ENCODE measurements at regions not wholly inside any gene's neighbourhood (a gene's known extent, or its start where the extent isn't known, plus 50 kb on each side); places are given as distances from the start of the nearest gene placed in this dataset.
A peak's percentile ranks its signal among the peaks of the same experiment; 100 is the strongest.
"Not testable (repeated sequence)": the region's sequence is repeated elsewhere in the genome, so short reads cannot be mapped to it uniquely, and the experiment has no call there.

GRCh38 chr4:49147596-49147995 is 161.5 kb downstream of the CWH43 start:
- FAIRE-seq; H3K4me1 ChIP-seq (ENCODE audit: control insufficient read depth in 3 of 3, insufficient read depth in 2 of 3, low read depth in 1 of 3, low read length in 2 of 3); H3K27ac ChIP-seq (ENCODE audit: low read depth in 1 of 3, low read length in 2 of 3); H3K36me3 ChIP-seq (ENCODE audit: control insufficient read depth in 3 of 3, insufficient read depth in 2 of 3, low read depth in 1 of 3, low read length in 3 of 3); H3K27me3 ChIP-seq (ENCODE audit: control insufficient read depth in 3 of 3, insufficient read depth in 3 of 3, low read length in 3 of 3); H3K4me3 ChIP-seq (ENCODE audit: low read depth in 1 of 3, low read length in 3 of 3): not testable (repeated sequence)
- DNase-seq, result peak in 1 of 2 donors; percentile 55
- 47 to 58% (median 56%) methylated on average over 6 of the region's 6 CpGs for WGBS, 3 donors
- H3K9me3 ChIP-seq (ENCODE audit: control insufficient read depth in 2 of 2, insufficient read depth in 1 of 2, low read depth in 1 of 2, low read length in 1 of 2), result peaks cover 0 to 27% of the 10 kb centered on the region in 2 donors

- FAIRE-seq; H3K27ac ChIP-seq (ENCODE audit: low read depth in 1 of 3, low read length in 2 of 3); H3K27me3 ChIP-seq (ENCODE audit: control insufficient read depth in 3 of 3, insufficient read depth in 3 of 3, low read length in 3 of 3); H3K4me1 ChIP-seq (ENCODE audit: control insufficient read depth in 3 of 3, insufficient read depth in 2 of 3, low read depth in 1 of 3, low read length in 2 of 3); H3K36me3 ChIP-seq (ENCODE audit: control insufficient read depth in 3 of 3, insufficient read depth in 2 of 3, low read depth in 1 of 3, low read length in 3 of 3); H3K4me3 ChIP-seq (ENCODE audit: low read depth in 1 of 3, low read length in 3 of 3): not testable (repeated sequence)
- peaks cover 0 to 35% of the 10 kb centered on the region in 2 donors for H3K9me3 ChIP-seq (ENCODE audit: control insufficient read depth in 2 of 2, insufficient read depth in 1 of 2, low read depth in 1 of 2, low read length in 1 of 2)
- 68 to 70% (median 69%) methylated on average over 21 of the region's 21 CpGs for WGBS, 3 donors
- peak; percentile 81 to 96 for DNase-seq
Observed at GRCh38 chr4:49149006-49149975, 163.2 kb downstream of the CWH43 start.

- not testable (repeated sequence) for H3K4me3 ChIP-seq (ENCODE audit: low read depth in 1 of 3, low read length in 3 of 3); H3K27me3 ChIP-seq (ENCODE audit: control insufficient read depth in 3 of 3, insufficient read depth in 3 of 3, low read length in 3 of 3); H3K27ac ChIP-seq (ENCODE audit: low read depth in 1 of 3, low read length in 2 of 3); H3K4me1 ChIP-seq (ENCODE audit: control insufficient read depth in 3 of 3, insufficient read depth in 2 of 3, low read depth in 1 of 3, low read length in 2 of 3); FAIRE-seq; H3K36me3 ChIP-seq (ENCODE audit: control insufficient read depth in 3 of 3, insufficient read depth in 2 of 3, low read depth in 1 of 3, low read length in 3 of 3)
- peak in 1 of 2 donors; percentile 26 for DNase-seq
- peaks cover 0 to 38% of the 10 kb centered on the region in 2 donors for H3K9me3 ChIP-seq (ENCODE audit: control insufficient read depth in 2 of 2, insufficient read depth in 1 of 2, low read depth in 1 of 2, low read length in 1 of 2)
- 50 to 54% (median 54%) methylated on average over 10 of the region's 10 CpGs for WGBS, 3 donors
Observed at GRCh38 chr4:49150351-49151083, 164.4 kb downstream of the CWH43 start.

GRCh38 chr4:49153011-49153410 is 166.9 kb downstream of the CWH43 start:
- H3K4me3 ChIP-seq (ENCODE audit: low read depth in 1 of 3, low read length in 3 of 3); H3K27ac ChIP-seq (ENCODE audit: low read depth in 1 of 3, low read length in 2 of 3); FAIRE-seq; H3K27me3 ChIP-seq (ENCODE audit: control insufficient read depth in 3 of 3, insufficient read depth in 3 of 3, low read length in 3 of 3); H3K4me1 ChIP-seq (ENCODE audit: control insufficient read depth in 3 of 3, insufficient read depth in 2 of 3, low read depth in 1 of 3, low read length in 2 of 3); H3K36me3 ChIP-seq (ENCODE audit: control insufficient read depth in 3 of 3, insufficient read depth in 2 of 3, low read depth in 1 of 3, low read length in 3 of 3); DNase-seq: not testable (repeated sequence)
- H3K9me3 ChIP-seq (ENCODE audit: control insufficient read depth in 2 of 2, insufficient read depth in 1 of 2, low read depth in 1 of 2, low read length in 1 of 2), result peaks cover 0 to 31% of the 10 kb centered on the region in 2 donors
- WGBS, 3 donors, result 77 to 86% (median 85%) methylated on average over 11 of the region's 11 CpGs

- H3K9me3 ChIP-seq (ENCODE audit: control insufficient read depth in 2 of 2, insufficient read depth in 1 of 2, low read depth in 1 of 2, low read length in 1 of 2), result peaks cover 0 to 24% of the 10 kb centered on the region in 2 donors
- H3K27me3 ChIP-seq (ENCODE audit: control insufficient read depth in 3 of 3, insufficient read depth in 3 of 3, low read length in 3 of 3); H3K36me3 ChIP-seq (ENCODE audit: control insufficient read depth in 3 of 3, insufficient read depth in 2 of 3, low read depth in 1 of 3, low read length in 3 of 3); H3K27ac ChIP-seq (ENCODE audit: low read depth in 1 of 3, low read length in 2 of 3); H3K4me3 ChIP-seq (ENCODE audit: low read depth in 1 of 3, low read length in 3 of 3); H3K4me1 ChIP-seq (ENCODE audit: control insufficient read depth in 3 of 3, insufficient read depth in 2 of 3, low read depth in 1 of 3, low read length in 2 of 3); FAIRE-seq: not testable (repeated sequence)
- 62 to 64% (median 63%) methylated on average over 11 of the region's 11 CpGs for WGBS, 3 donors
- peak; percentile 75 to 90 for DNase-seq
Observed at GRCh38 chr4:49154308-49155103, 168.4 kb downstream of the CWH43 start.

GRCh38 chr4:49155270-49155669 is 169.2 kb downstream of the CWH43 start:
- FAIRE-seq; H3K4me1 ChIP-seq (ENCODE audit: control insufficient read depth in 3 of 3, insufficient read depth in 2 of 3, low read depth in 1 of 3, low read length in 2 of 3); H3K4me3 ChIP-seq (ENCODE audit: low read depth in 1 of 3, low read length in 3 of 3); H3K27me3 ChIP-seq (ENCODE audit: control insufficient read depth in 3 of 3, insufficient read depth in 3 of 3, low read length in 3 of 3); H3K36me3 ChIP-seq (ENCODE audit: control insufficient read depth in 3 of 3, insufficient read depth in 2 of 3, low read depth in 1 of 3, low read length in 3 of 3); H3K27ac ChIP-seq (ENCODE audit: low read depth in 1 of 3, low read length in 2 of 3): not testable (repeated sequence)
- 72 to 79% (median 78%) methylated on average over 7 of the region's 7 CpGs for WGBS, 3 donors
- H3K9me3 ChIP-seq (ENCODE audit: control insufficient read depth in 2 of 2, insufficient read depth in 1 of 2, low read depth in 1 of 2, low read length in 1 of 2), result peaks cover 0 to 18% of the 10 kb centered on the region in 2 donors
- peak in 1 of 2 donors; percentile 3 for DNase-seq

- peaks cover 0 to 15% of the 10 kb centered on the region in 2 donors for H3K9me3 ChIP-seq (ENCODE audit: control insufficient read depth in 2 of 2, insufficient read depth in 1 of 2, low read depth in 1 of 2, low read length in 1 of 2)
- not testable (repeated sequence) for H3K4me3 ChIP-seq (ENCODE audit: low read depth in 1 of 3, low read length in 3 of 3); H3K4me1 ChIP-seq (ENCODE audit: control insufficient read depth in 3 of 3, insufficient read depth in 2 of 3, low read depth in 1 of 3, low read length in 2 of 3); H3K36me3 ChIP-seq (ENCODE audit: control insufficient read depth in 3 of 3, insufficient read depth in 2 of 3, low read depth in 1 of 3, low read length in 3 of 3); FAIRE-seq; H3K27ac ChIP-seq (ENCODE audit: low read depth in 1 of 3, low read length in 2 of 3); H3K27me3 ChIP-seq (ENCODE audit: control insufficient read depth in 3 of 3, insufficient read depth in 3 of 3, low read length in 3 of 3)
- peak in 1 of 2 donors; percentile 1 for DNase-seq
- WGBS, 3 donors, result 66 to 69% (median 66%) methylated on average over 6 of the region's 6 CpGs
Observed at GRCh38 chr4:49156309-49156708, 170.2 kb downstream of the CWH43 start.

- H3K27me3 ChIP-seq (ENCODE audit: control insufficient read depth in 3 of 3, insufficient read depth in 3 of 3, low read length in 3 of 3); DNase-seq; H3K4me3 ChIP-seq (ENCODE audit: low read depth in 1 of 3, low read length in 3 of 3); H3K36me3 ChIP-seq (ENCODE audit: control insufficient read depth in 3 of 3, insufficient read depth in 2 of 3, low read depth in 1 of 3, low read length in 3 of 3); H3K27ac ChIP-seq (ENCODE audit: low read depth in 1 of 3, low read length in 2 of 3); H3K4me1 ChIP-seq (ENCODE audit: control insufficient read depth in 3 of 3, insufficient read depth in 2 of 3, low read depth in 1 of 3, low read length in 2 of 3); FAIRE-seq: not testable (repeated sequence)
- peaks cover 0 to 14% of the 10 kb centered on the region in 2 donors for H3K9me3 ChIP-seq (ENCODE audit: control insufficient read depth in 2 of 2, insufficient read depth in 1 of 2, low read depth in 1 of 2, low read length in 1 of 2)
- 17 to 55% (median 22%) methylated on average over 1 to 2 of the region's 2 CpGs for WGBS, 3 donors
Observed at GRCh38 chr4:49157630-49158029, 171.6 kb downstream of the CWH43 start.
